Endothelial cell of umbilical vein (primary cell): ENCODE measurements at regions not wholly inside any gene's neighbourhood (a gene's known extent, or its start where the extent isn't known, plus 50 kb on each side); places are given as distances from the start of the nearest gene placed in this dataset.

Source experiments
- BruUV-seq: library from RNA; stranded (reverse); fragments of 400-500 nt; replicated peaks from 2 replicates; lab custom pipeline; 2021; lab: Mats Ljungman, UMichigan
- CTCF ChIA-PET: fragments of 300-600, 350-600 bp; sonication (Branson Sonifier 250); formaldehyde crosslinking; loops from one replicate; lab custom pipeline; 2021; ENCODE audit warnings: antibody characterized with exemption, inconsistent platforms; lab: Charles Lee
- POLR2A ChIA-PET: fragments of 300-600, 350-600 bp; sonication (Branson Sonifier 250); formaldehyde crosslinking; loops from one replicate; lab custom pipeline; 2021; ENCODE audit warnings: antibody characterized with exemption, inconsistent platforms; lab: Charles Lee
- DNase-seq: peaks from one replicate; pipeline ENCODE4 v3.0.0-alpha.2; 2011; ENCODE audit warnings: low read depth, low spot score
- FAIRE-seq: peaks from 2 replicates; lab custom pipeline; 2011; peaks lifted over from hg19 to GRCh38; lab: Jason Lieb, UNC
- H2AFZ ChIP-seq: 2 replicates; pipeline ENCODE4 v1.6.0; 2012; ENCODE audit warnings: low read depth, low read length, control low read depth, inconsistent platforms
- H3K27ac ChIP-seq: 2 replicates; pipeline ENCODE4 v1.5.1; 2011; ENCODE audit warnings: low read depth, mild to moderate bottlenecking, control low read depth, low read length, moderate library complexity; ENCODE audit not compliant: insufficient read depth
- H3K27me3 ChIP-seq, 2 experiments: 2 replicates each; pipeline versions ENCODE4 v1.6.0 to v1.6.1; 2011; ENCODE audit warnings: low read length in 2 of 2, mixed read lengths in 1 of 2; ENCODE audit not compliant: control insufficient read depth in 2 of 2, insufficient read depth in 2 of 2
- H3K36me3 ChIP-seq, 2 experiments: 2 replicates in 1 of 2; 3 replicates in 1 of 2; pipeline ENCODE4 v1.5.1; 2011; ENCODE audit warnings: low read length in 2 of 2, mild to moderate bottlenecking in 1 of 2, moderate library complexity in 1 of 2; ENCODE audit not compliant: control insufficient read depth in 2 of 2, insufficient read depth in 2 of 2; ENCODE audit errors: extremely low read depth in 1 of 2
- H3K4me1 ChIP-seq: 3 replicates; pipeline ENCODE4 v1.5.1; 2011; ENCODE audit warnings: mild to moderate bottlenecking, low read length; ENCODE audit not compliant: control insufficient read depth, insufficient read depth; ENCODE audit errors: extremely low read depth
- H3K4me2 ChIP-seq: 2 replicates; pipeline ENCODE4 v1.6.1; 2011; ENCODE audit warnings: low read length, control low read depth, mixed read lengths; ENCODE audit not compliant: insufficient read depth
- H3K4me3 ChIP-seq, 3 experiments: fragments of 200-600 bp in 1 of 3; sonication (generic), shearing (Covaris generic) in 1 of 3; replicated peaks in 1 of 3; 2 replicates each; pipeline ENCODE4 v1.5.1; 2011 to 2016; ENCODE audit warnings: control low read depth in 3 of 3, low read length in 3 of 3, mild to moderate bottlenecking in 2 of 3, inconsistent platforms in 1 of 3, low read depth in 1 of 3, moderate library complexity in 1 of 3; ENCODE audit not compliant: insufficient read depth in 1 of 3
- H3K79me2 ChIP-seq: 2 replicates; pipeline ENCODE4 v1.6.0; 2012; ENCODE audit warnings: low read length, inconsistent platforms; ENCODE audit not compliant: control insufficient read depth, insufficient read depth
- H3K9ac ChIP-seq: replicated peaks from 2 replicates; pipeline ENCODE3; 2011; ENCODE audit warnings: low read length, control low read depth; ENCODE audit not compliant: insufficient read depth; ENCODE audit errors: extremely low read depth
- H3K9me1 ChIP-seq: replicated peaks from 3 replicates; pipeline ENCODE4 v1.6.0; 2011; ENCODE audit warnings: mild to moderate bottlenecking, low read length; ENCODE audit not compliant: control insufficient read depth, insufficient read depth; ENCODE audit errors: extremely low read depth
- H3K9me3 ChIP-seq: replicated peaks from 2 replicates; pipeline ENCODE4 v1.5.1; 2012; ENCODE audit warnings: low read length, inconsistent platforms; ENCODE audit not compliant: control insufficient read depth, insufficient read depth
- H4K20me1 ChIP-seq: replicated peaks from 2 replicates; pipeline ENCODE3; 2011; ENCODE audit warnings: mild to moderate bottlenecking, low read length; ENCODE audit not compliant: control insufficient read depth, insufficient read depth; ENCODE audit errors: extremely low read depth
- CTCF ChIP-seq, 2 donors: IDR thresholded peaks; 1 replicate in 1 of 2; 2 replicates in 1 of 2; pipeline ENCODE4 v1.5.1; 2011; ENCODE audit warnings: low read length in 2 of 2, mild to moderate bottlenecking in 2 of 2, moderate library complexity in 2 of 2, control low read depth in 1 of 2, inconsistent platforms in 1 of 2, low read depth in 1 of 2; ENCODE audit not compliant: insufficient read depth in 1 of 2; ENCODE audit errors: extremely low read depth in 1 of 2
- EZH2 ChIP-seq: IDR thresholded peaks from 2 replicates; pipeline ENCODE4 v1.6.1; 2012; ENCODE audit warnings: borderline replicate concordance, low read depth, mild to moderate bottlenecking, moderate library complexity, low read length, inconsistent platforms; ENCODE audit not compliant: severe bottlenecking
- FOS ChIP-seq: IDR thresholded peaks from 2 replicates; pipeline ENCODE4 v1.6.1; 2011; ENCODE audit warnings: mild to moderate bottlenecking, low read length, moderate library complexity, borderline replicate concordance; ENCODE audit not compliant: insufficient read depth
- GATA2 ChIP-seq: IDR thresholded peaks from 2 replicates; pipeline ENCODE4 v1.7.0; 2011; ENCODE audit warnings: low read depth, mild to moderate bottlenecking, moderate library complexity, mixed read lengths, low read length; ENCODE audit not compliant: insufficient read length, insufficient read depth
- JUN ChIP-seq: IDR thresholded peaks from 2 replicates; pipeline ENCODE4 v1.6.1; 2011; ENCODE audit warnings: borderline replicate concordance, low read depth; ENCODE audit not compliant: insufficient read length, insufficient read depth
- MAX ChIP-seq: IDR thresholded peaks from 2 replicates; pipeline ENCODE4 v1.6.1; 2011; ENCODE audit not compliant: insufficient read depth, insufficient read length
- MYC ChIP-seq: IDR thresholded peaks from one replicate; pipeline ENCODE4 v1.6.1; 2011; ENCODE audit warnings: mild to moderate bottlenecking, low read depth, low read length
- POLR2A ChIP-seq: IDR thresholded peaks from 2 replicates; pipeline ENCODE4 v1.6.1; 2012; ENCODE audit warnings: low read depth, mild to moderate bottlenecking, control low read depth, low read length
- POLR2AphosphoS5 ChIP-seq: IDR thresholded peaks from 2 replicates; pipeline ENCODE4 v1.6.1; 2012; ENCODE audit warnings: low read depth, mild to moderate bottlenecking, control low read depth, low read length, moderate library complexity; ENCODE audit not compliant: insufficient read depth
- dilution Hi-C: fragments of 300-500 bp; cut with MboI; formaldehyde crosslinking; loops from one replicate; pipeline ENCODE4 v1.15.0; 2019; ENCODE audit warnings: low sequenced_read_pairs; ENCODE audit not compliant: extremely low pct_ligation_motif_present
- intact Hi-C: fragments of 100-400 bp; cut with micrococcal nuclease; formaldehyde crosslinking; loops from one replicate; pipeline ENCODE4 v1.10.0; 2022

- CTCF ChIA-PET = interaction anchor here (1.3 kb wide), 1 partner anchor 44 kb away, joined by 4 read pairs; no protein-coding TSS in a partner anchor
Measured at GRCh38 chrX:16528620-16529019, 121.3 kb upstream of the S100G start.

More at GRCh38 chrX:16528620-16529019, 121.3 kb upstream of the S100G start:
- dilution Hi-C loops = no loop called here
- no peaks in the 10 kb centered on the region for H4K20me1 ChIP-seq
- TF ChIP-seq EZH2 (no peak), POLR2A (no peak), JUN (no peak), GATA2 (no peak), CTCF (IDR thresholded peaks at IDR 0.05; ENCODE audit: extremely low read depth in 1 of 2, insufficient read depth in 1 of 2, low read depth in 1 of 2, low read length in 2 of 2) (no peak), MAX (no peak), POLR2AphosphoS5 (no peak), FOS (no peak), MYC (no peak)
- H3K4me3 ChIP-seq = no peak overlapping the region
- H3K27ac ChIP-seq = no peak overlapping the region
- intact Hi-C loops = no loop called here
- BruUV-seq = no TSS peak
- H3K9ac ChIP-seq = no peak overlapping the region
- DNase-seq (no peak), FAIRE-seq (no peak)
- H3K36me3 ChIP-seq = no peaks in the 10 kb centered on the region
- POLR2A ChIA-PET = no interaction called here
- no peaks in the 10 kb centered on the region for H3K27me3 ChIP-seq
- H3K9me3 ChIP-seq = no peaks in the 10 kb centered on the region
- no peaks in the 10 kb centered on the region for H3K9me1 ChIP-seq
- H3K4me1 ChIP-seq = no peaks in the 10 kb centered on the region
- H3K79me2 ChIP-seq = no peaks in the 10 kb centered on the region
- H2AFZ ChIP-seq = no peak overlapping the region
- H3K4me2 ChIP-seq = no peak overlapping the region
